Endothelial cell of umbilical vein (primary cell): ENCODE measurements at regions not wholly inside any gene's neighbourhood (a gene's known extent, or its start where the extent isn't known, plus 50 kb on each side); places are given as distances from the start of the nearest gene placed in this dataset.

Experiments
- BruUV-seq: library from RNA; stranded (reverse); fragments of 400-500 nt; replicated peaks from 2 replicates; lab custom pipeline; 2021; lab: Mats Ljungman, UMichigan
- CTCF ChIA-PET: fragments of 300-600, 350-600 bp; sonication (Branson Sonifier 250); formaldehyde crosslinking; loops from one replicate; lab custom pipeline; 2021; ENCODE audit warnings: antibody characterized with exemption, inconsistent platforms; lab: Charles Lee
- POLR2A ChIA-PET: fragments of 300-600, 350-600 bp; sonication (Branson Sonifier 250); formaldehyde crosslinking; loops from one replicate; lab custom pipeline; 2021; ENCODE audit warnings: antibody characterized with exemption, inconsistent platforms; lab: Charles Lee
- DNase-seq: peaks from one replicate; pipeline ENCODE4 v3.0.0-alpha.2; 2011; ENCODE audit warnings: low read depth, low spot score
- FAIRE-seq: peaks from 2 replicates; lab custom pipeline; 2011; peaks lifted over from hg19 to GRCh38; lab: Jason Lieb, UNC
- H2AFZ ChIP-seq: 2 replicates; pipeline ENCODE4 v1.6.0; 2012; ENCODE audit warnings: low read depth, low read length, control low read depth, inconsistent platforms
- H3K27ac ChIP-seq: 2 replicates; pipeline ENCODE4 v1.5.1; 2011; ENCODE audit warnings: low read depth, mild to moderate bottlenecking, control low read depth, low read length, moderate library complexity; ENCODE audit not compliant: insufficient read depth
- H3K27me3 ChIP-seq, 2 experiments: 2 replicates each; pipeline versions ENCODE4 v1.6.0 to v1.6.1; 2011; ENCODE audit warnings: low read length in 2 of 2, mixed read lengths in 1 of 2; ENCODE audit not compliant: control insufficient read depth in 2 of 2, insufficient read depth in 2 of 2
- H3K36me3 ChIP-seq, 2 experiments: 2 replicates in 1 of 2; 3 replicates in 1 of 2; pipeline ENCODE4 v1.5.1; 2011; ENCODE audit warnings: low read length in 2 of 2, mild to moderate bottlenecking in 1 of 2, moderate library complexity in 1 of 2; ENCODE audit not compliant: control insufficient read depth in 2 of 2, insufficient read depth in 2 of 2; ENCODE audit errors: extremely low read depth in 1 of 2
- H3K4me1 ChIP-seq: 3 replicates; pipeline ENCODE4 v1.5.1; 2011; ENCODE audit warnings: mild to moderate bottlenecking, low read length; ENCODE audit not compliant: control insufficient read depth, insufficient read depth; ENCODE audit errors: extremely low read depth
- H3K4me2 ChIP-seq: 2 replicates; pipeline ENCODE4 v1.6.1; 2011; ENCODE audit warnings: low read length, control low read depth, mixed read lengths; ENCODE audit not compliant: insufficient read depth
- H3K4me3 ChIP-seq, 3 experiments: fragments of 200-600 bp in 1 of 3; sonication (generic), shearing (Covaris generic) in 1 of 3; replicated peaks in 1 of 3; 2 replicates each; pipeline ENCODE4 v1.5.1; 2011 to 2016; ENCODE audit warnings: control low read depth in 3 of 3, low read length in 3 of 3, mild to moderate bottlenecking in 2 of 3, inconsistent platforms in 1 of 3, low read depth in 1 of 3, moderate library complexity in 1 of 3; ENCODE audit not compliant: insufficient read depth in 1 of 3
- H3K79me2 ChIP-seq: 2 replicates; pipeline ENCODE4 v1.6.0; 2012; ENCODE audit warnings: low read length, inconsistent platforms; ENCODE audit not compliant: control insufficient read depth, insufficient read depth
- H3K9ac ChIP-seq: replicated peaks from 2 replicates; pipeline ENCODE3; 2011; ENCODE audit warnings: low read length, control low read depth; ENCODE audit not compliant: insufficient read depth; ENCODE audit errors: extremely low read depth
- H3K9me1 ChIP-seq: replicated peaks from 3 replicates; pipeline ENCODE4 v1.6.0; 2011; ENCODE audit warnings: mild to moderate bottlenecking, low read length; ENCODE audit not compliant: control insufficient read depth, insufficient read depth; ENCODE audit errors: extremely low read depth
- H3K9me3 ChIP-seq: replicated peaks from 2 replicates; pipeline ENCODE4 v1.5.1; 2012; ENCODE audit warnings: low read length, inconsistent platforms; ENCODE audit not compliant: control insufficient read depth, insufficient read depth
- H4K20me1 ChIP-seq: replicated peaks from 2 replicates; pipeline ENCODE3; 2011; ENCODE audit warnings: mild to moderate bottlenecking, low read length; ENCODE audit not compliant: control insufficient read depth, insufficient read depth; ENCODE audit errors: extremely low read depth
- EZH2 ChIP-seq: IDR thresholded peaks from 2 replicates; pipeline ENCODE4 v1.6.1; 2012; ENCODE audit warnings: borderline replicate concordance, low read depth, mild to moderate bottlenecking, moderate library complexity, low read length, inconsistent platforms; ENCODE audit not compliant: severe bottlenecking
- FOS ChIP-seq: IDR thresholded peaks from 2 replicates; pipeline ENCODE4 v1.6.1; 2011; ENCODE audit warnings: mild to moderate bottlenecking, low read length, moderate library complexity, borderline replicate concordance; ENCODE audit not compliant: insufficient read depth
- GATA2 ChIP-seq: IDR thresholded peaks from 2 replicates; pipeline ENCODE4 v1.7.0; 2011; ENCODE audit warnings: low read depth, mild to moderate bottlenecking, moderate library complexity, mixed read lengths, low read length; ENCODE audit not compliant: insufficient read length, insufficient read depth
- JUN ChIP-seq: IDR thresholded peaks from 2 replicates; pipeline ENCODE4 v1.6.1; 2011; ENCODE audit warnings: borderline replicate concordance, low read depth; ENCODE audit not compliant: insufficient read length, insufficient read depth
- MYC ChIP-seq: IDR thresholded peaks from one replicate; pipeline ENCODE4 v1.6.1; 2011; ENCODE audit warnings: mild to moderate bottlenecking, low read depth, low read length
- POLR2A ChIP-seq: IDR thresholded peaks from 2 replicates; pipeline ENCODE4 v1.6.1; 2012; ENCODE audit warnings: low read depth, mild to moderate bottlenecking, control low read depth, low read length
- POLR2AphosphoS5 ChIP-seq: IDR thresholded peaks from 2 replicates; pipeline ENCODE4 v1.6.1; 2012; ENCODE audit warnings: low read depth, mild to moderate bottlenecking, control low read depth, low read length, moderate library complexity; ENCODE audit not compliant: insufficient read depth
- dilution Hi-C: fragments of 300-500 bp; cut with MboI; formaldehyde crosslinking; loops from one replicate; pipeline ENCODE4 v1.15.0; 2019; ENCODE audit warnings: low sequenced_read_pairs; ENCODE audit not compliant: extremely low pct_ligation_motif_present
- intact Hi-C: fragments of 100-400 bp; cut with micrococcal nuclease; formaldehyde crosslinking; loops from one replicate; pipeline ENCODE4 v1.10.0; 2022
- TF ChIP-seq, protein P1 (sequence below), 2 donors: IDR thresholded peaks; 1 replicate in 1 of 2; 2 replicates in 1 of 2; pipeline ENCODE4 v1.5.1; 2011; ENCODE audit warnings: low read length in 2 of 2, mild to moderate bottlenecking in 2 of 2, moderate library complexity in 2 of 2, control low read depth in 1 of 2, inconsistent platforms in 1 of 2, low read depth in 1 of 2; ENCODE audit not compliant: insufficient read depth in 1 of 2; ENCODE audit errors: extremely low read depth in 1 of 2
- TF ChIP-seq, protein P2 (sequence below): IDR thresholded peaks from 2 replicates; pipeline ENCODE4 v1.6.1; 2011; ENCODE audit not compliant: insufficient read depth, insufficient read length

DNA sequence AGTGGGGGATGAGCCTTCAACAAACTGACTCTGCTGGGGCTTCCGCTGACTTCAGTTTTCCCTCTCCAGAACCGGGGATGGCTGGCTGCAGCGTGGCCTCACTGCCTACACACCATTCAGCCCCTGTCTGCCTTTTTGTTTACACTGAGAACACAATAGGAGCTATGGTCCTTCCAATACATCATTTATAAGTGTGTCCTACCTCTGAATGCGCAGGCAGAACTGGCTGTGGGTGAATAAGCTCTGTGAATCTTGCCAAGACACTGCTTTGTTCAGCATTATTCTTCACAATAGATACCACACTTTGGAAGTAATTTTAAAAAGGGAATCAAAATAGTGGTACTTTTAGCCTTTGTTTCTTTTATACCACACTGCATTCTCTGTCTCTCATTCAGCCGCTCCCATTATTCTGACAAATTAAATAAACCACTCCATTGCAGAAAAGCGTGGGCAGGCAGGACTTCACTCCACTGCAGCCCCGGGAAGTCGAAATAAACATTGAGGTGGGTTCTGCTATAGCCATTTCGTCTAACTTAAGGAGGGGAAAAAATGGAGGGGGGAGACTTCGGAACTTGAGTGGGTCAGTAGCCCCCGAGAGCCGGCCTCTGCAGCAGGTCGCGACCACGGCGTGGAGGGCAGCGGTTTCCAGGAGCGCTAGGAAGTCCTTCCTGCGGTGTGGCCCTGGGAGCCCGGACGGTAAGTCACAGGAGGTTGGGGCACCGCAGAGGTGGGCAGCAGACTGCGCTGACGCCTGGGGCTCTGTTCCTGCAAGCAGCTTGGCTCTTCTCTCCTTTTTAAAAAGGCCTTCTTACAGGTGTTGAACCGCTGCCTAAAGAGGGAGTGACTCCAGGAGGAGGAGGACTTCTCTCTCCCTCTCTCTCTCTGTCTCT lies 94.8 kb upstream of the SOX1 start:
- no peaks in the 10 kb centered on the region for H3K79me2 ChIP-seq
- H3K9me1 ChIP-seq: no peaks in the 10 kb centered on the region
- intact Hi-C loops: no loop called here
- ChIA-PET CTCF (no interaction called here), POLR2A (no interaction called here)
- no peak overlapping the region for H3K4me2 ChIP-seq
- H3K9ac ChIP-seq: no peak overlapping the region
- H4K20me1 ChIP-seq: no peaks in the 10 kb centered on the region
- peaks cover 17% of the 10 kb centered on the region for H3K9me3 ChIP-seq
- no TSS peak for BruUV-seq
- H3K4me1 ChIP-seq: no peaks in the 10 kb centered on the region
- FAIRE-seq: no peak
- dilution Hi-C loops: no loop called here
- H3K4me3 ChIP-seq: no peak overlapping the region
- no peaks in the 10 kb centered on the region for H3K27me3 ChIP-seq
- TF ChIP-seq, protein P1, sequence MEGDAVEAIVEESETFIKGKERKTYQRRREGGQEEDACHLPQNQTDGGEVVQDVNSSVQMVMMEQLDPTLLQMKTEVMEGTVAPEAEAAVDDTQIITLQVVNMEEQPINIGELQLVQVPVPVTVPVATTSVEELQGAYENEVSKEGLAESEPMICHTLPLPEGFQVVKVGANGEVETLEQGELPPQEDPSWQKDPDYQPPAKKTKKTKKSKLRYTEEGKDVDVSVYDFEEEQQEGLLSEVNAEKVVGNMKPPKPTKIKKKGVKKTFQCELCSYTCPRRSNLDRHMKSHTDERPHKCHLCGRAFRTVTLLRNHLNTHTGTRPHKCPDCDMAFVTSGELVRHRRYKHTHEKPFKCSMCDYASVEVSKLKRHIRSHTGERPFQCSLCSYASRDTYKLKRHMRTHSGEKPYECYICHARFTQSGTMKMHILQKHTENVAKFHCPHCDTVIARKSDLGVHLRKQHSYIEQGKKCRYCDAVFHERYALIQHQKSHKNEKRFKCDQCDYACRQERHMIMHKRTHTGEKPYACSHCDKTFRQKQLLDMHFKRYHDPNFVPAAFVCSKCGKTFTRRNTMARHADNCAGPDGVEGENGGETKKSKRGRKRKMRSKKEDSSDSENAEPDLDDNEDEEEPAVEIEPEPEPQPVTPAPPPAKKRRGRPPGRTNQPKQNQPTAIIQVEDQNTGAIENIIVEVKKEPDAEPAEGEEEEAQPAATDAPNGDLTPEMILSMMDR (IDR thresholded peaks at IDR 0.05; ENCODE audit: extremely low read depth in 1 of 2, insufficient read depth in 1 of 2, low read depth in 1 of 2, low read length in 2 of 2): no peak
- no peak for TF ChIP-seq POLR2A
- TF ChIP-seq MYC: no peak
- no peak for TF ChIP-seq EZH2
- TF ChIP-seq FOS: no peak
- no peak for TF ChIP-seq JUN
- TF ChIP-seq, protein P2, sequence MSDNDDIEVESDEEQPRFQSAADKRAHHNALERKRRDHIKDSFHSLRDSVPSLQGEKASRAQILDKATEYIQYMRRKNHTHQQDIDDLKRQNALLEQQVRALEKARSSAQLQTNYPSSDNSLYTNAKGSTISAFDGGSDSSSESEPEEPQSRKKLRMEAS: no peak
- no peak for TF ChIP-seq GATA2
- TF ChIP-seq POLR2AphosphoS5: no peak
- no peak for DNase-seq
- H3K36me3 ChIP-seq: no peaks in the 10 kb centered on the region
- H2AFZ ChIP-seq: no peak overlapping the region
- H3K27ac ChIP-seq: no peak overlapping the region
